ENCODE measurements at regions not wholly inside any gene's neighbourhood (a gene's known extent, or its start where the extent isn't known, plus 50 kb on each side); places are given as distances from the start of the nearest gene placed in this dataset.

DNA sequence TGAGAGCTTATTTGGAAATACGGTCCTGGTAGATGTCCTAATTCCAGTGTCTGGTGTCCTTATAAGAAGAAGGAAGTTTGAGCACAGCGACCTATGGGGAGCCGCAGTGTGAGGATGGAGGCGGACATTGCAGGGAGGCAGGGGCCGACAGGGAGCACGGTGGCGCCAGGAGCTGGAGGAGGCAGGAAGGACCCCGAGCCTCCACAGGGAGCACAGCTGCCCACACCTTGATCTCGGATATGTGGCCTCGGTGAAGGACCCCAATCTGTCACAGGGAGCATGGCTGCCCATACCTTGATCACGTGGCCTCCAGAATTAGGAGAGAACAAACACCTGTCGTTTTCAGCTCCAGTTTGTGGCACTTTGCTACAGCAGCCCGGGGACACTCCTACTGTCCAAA is 461.6 kb upstream of the SALL3 start:
- TF ChIP-seq POLR2AphosphoS5 (IDR thresholded peaks at IDR 0.05) (no peak), CTCF (IDR thresholded peaks at IDR 0.05 in 8 of 11, conservative IDR thresholded peaks at IDR 0.05 in 3 of 11) (no peak)

Data from spleen (tissue), 7 donors.